H1 (cell line): ENCODE measurements at regions not wholly inside any gene's neighbourhood (a gene's known extent, or its start where the extent isn't known, plus 50 kb on each side); places are given as distances from the start of the nearest gene placed in this dataset.

Source experiments
- CTCF ChIA-PET: fragments of 300-600 bp; sonication (Branson Sonifier 250); formaldehyde crosslinking; loops from one replicate; lab custom pipeline; 2021; ENCODE audit not compliant: partially characterized antibody; lab: Charles Lee
- POLR2A ChIA-PET: fragments of 300-600 bp; sonication (Branson Sonifier 250); formaldehyde crosslinking; loops from one replicate; lab custom pipeline; 2021; ENCODE audit warnings: inconsistent platforms; ENCODE audit not compliant: partially characterized antibody; lab: Charles Lee
- DNase-seq, 2 experiments: peaks; one replicate each; pipeline versions ENCODE4 v3.0.0 to v3.0.0-alpha.2; 2010 to 2022; ENCODE audit warnings: low spot score in 2 of 2, low read depth in 1 of 2, mixed read lengths in 1 of 2
- FAIRE-seq: peaks from 2 replicates; lab custom pipeline; 2011; peaks lifted over from hg19 to GRCh38; lab: Jason Lieb, UNC
- H2AFZ ChIP-seq: 2 replicates; pipeline ENCODE4 v1.8.1; 2012; ENCODE audit warnings: low read length, inconsistent platforms
- H2AK5ac ChIP-seq: 2 replicates; pipeline ENCODE4 v1.6.1; 2013; ENCODE audit warnings: low read depth, low read length
- H2BK120ac ChIP-seq: replicated peaks from 2 replicates; pipeline ENCODE3; 2013; ENCODE audit warnings: low read depth, low read length, inconsistent platforms
- H2BK12ac ChIP-seq: 2 replicates; pipeline ENCODE4 v1.6.1; 2013; ENCODE audit warnings: low read depth, low read length
- H2BK15ac ChIP-seq: 2 replicates; pipeline ENCODE4 v1.6.1; 2013; ENCODE audit warnings: low read length
- H2BK20ac ChIP-seq: 2 replicates; pipeline ENCODE4 v1.6.1; 2013; ENCODE audit warnings: low read length
- H2BK5ac ChIP-seq: 2 replicates; pipeline ENCODE4 v1.6.1; 2013; ENCODE audit warnings: low read depth, low read length
- H3K14ac ChIP-seq: 2 replicates; pipeline ENCODE4 v1.6.1; 2013; ENCODE audit warnings: inconsistent platforms; ENCODE audit not compliant: insufficient read length
- H3K18ac ChIP-seq: 2 replicates; pipeline ENCODE4 v1.6.1; 2013; ENCODE audit warnings: low read length; ENCODE audit errors: extremely low read depth
- H3K23ac ChIP-seq: 2 replicates; pipeline ENCODE4 v1.6.1; 2013; ENCODE audit warnings: inconsistent platforms; ENCODE audit not compliant: insufficient read length
- H3K23me2 ChIP-seq: 2 replicates; pipeline ENCODE4 v1.6.1; 2013; ENCODE audit warnings: low read depth, low read length
- H3K27ac ChIP-seq: 2 replicates; pipeline ENCODE4 v1.6.1; 2011; ENCODE audit warnings: low read depth, low read length, inconsistent platforms
- H3K27me3 ChIP-seq, 4 experiments: replicated peaks in 1 of 4; 1 replicate in 1 of 4; 2 replicates in 3 of 4; pipeline versions ENCODE4 v1.6.1 to v1.8.1; 2011 to 2013; ENCODE audit warnings: low read length in 3 of 4, mild to moderate bottlenecking in 3 of 4, inconsistent platforms in 2 of 4, mixed read lengths in 2 of 4, moderate library complexity in 1 of 4; ENCODE audit not compliant: control insufficient read depth in 3 of 4, insufficient read depth in 3 of 4; ENCODE audit errors: extremely low read depth in 1 of 4
- H3K36me3 ChIP-seq, 4 experiments: 2 replicates each; pipeline versions ENCODE4 v1.6.1 to v1.8.1; 2011 to 2013; ENCODE audit warnings: mild to moderate bottlenecking in 4 of 4, low read length in 3 of 4, moderate library complexity in 2 of 4, control low read depth in 1 of 4, inconsistent platforms in 1 of 4; ENCODE audit not compliant: insufficient read depth in 4 of 4, control insufficient read depth in 2 of 4
- H3K4ac ChIP-seq: replicated peaks from 2 replicates; pipeline ENCODE3; 2013; ENCODE audit warnings: low read length, low read depth, mixed read lengths, inconsistent platforms; ENCODE audit not compliant: insufficient read length
- H3K4me1 ChIP-seq, 4 experiments: replicated peaks in 1 of 4; 1 replicate in 1 of 4; 2 replicates in 3 of 4; pipeline versions ENCODE4 v1.6.1 to v1.8.1; 2011 to 2013; ENCODE audit warnings: low read length in 3 of 4, inconsistent platforms in 2 of 4, mixed read lengths in 1 of 4; ENCODE audit not compliant: insufficient read depth in 4 of 4, control insufficient read depth in 3 of 4
- H3K4me2 ChIP-seq, 2 experiments: 2 replicates each; pipeline versions ENCODE4 v1.6.1 to v1.8.1; 2011 to 2013; ENCODE audit warnings: low read depth in 2 of 2, low read length in 2 of 2, control low read depth in 1 of 2, inconsistent platforms in 1 of 2, mild to moderate bottlenecking in 1 of 2; ENCODE audit not compliant: insufficient read depth in 1 of 2
- H3K4me3 ChIP-seq, 4 experiments: fragments of 200-600, 300-600 bp in 1 of 4; sonication (generic), shearing (Covaris generic), sonication (Bioruptor Twin) in 1 of 4; 2 replicates each; pipeline versions ENCODE4 v1.5.1 to v1.8.1; 2011 to 2016; ENCODE audit warnings: low read length in 4 of 4, low read depth in 3 of 4, control low read depth in 2 of 4, inconsistent platforms in 2 of 4, mild to moderate bottlenecking in 2 of 4, mixed read lengths in 1 of 4, moderate library complexity in 1 of 4; ENCODE audit not compliant: insufficient read depth in 2 of 4; ENCODE audit errors: extremely low read depth in 1 of 4
- H3K56ac ChIP-seq: replicated peaks from 2 replicates; pipeline ENCODE3; 2013; ENCODE audit warnings: low read depth, mild to moderate bottlenecking, mixed read lengths, low read length, inconsistent platforms; ENCODE audit not compliant: insufficient read length
- H3K79me1 ChIP-seq: 2 replicates; pipeline ENCODE4 v1.6.1; 2013; ENCODE audit warnings: low read depth, low read length, control low read depth
- H3K79me2 ChIP-seq, 2 experiments: 2 replicates each; pipeline versions ENCODE4 v1.6.1 to v1.8.1; 2012 to 2013; ENCODE audit warnings: low read length in 2 of 2, mild to moderate bottlenecking in 2 of 2, inconsistent platforms in 1 of 2; ENCODE audit not compliant: insufficient read depth in 2 of 2, control insufficient read depth in 1 of 2
- H3K9ac ChIP-seq, 4 experiments: replicated peaks in 1 of 4; 1 replicate in 1 of 4; 2 replicates in 3 of 4; pipeline versions ENCODE4 v1.6.1 to v1.8.1; 2011 to 2013; ENCODE audit warnings: low read depth in 3 of 4, low read length in 3 of 4, control low read depth in 2 of 4, mild to moderate bottlenecking in 2 of 4, moderate library complexity in 2 of 4, inconsistent platforms in 1 of 4; ENCODE audit errors: extremely low read depth in 1 of 4
- H3K9me3 ChIP-seq, 2 experiments: 2 replicates each; pipeline versions ENCODE4 v1.6.1 to v1.8.1; 2012 to 2013; ENCODE audit warnings: mild to moderate bottlenecking in 2 of 2, moderate library complexity in 2 of 2, control low read depth in 1 of 2, inconsistent platforms in 1 of 2, low read depth in 1 of 2, low read length in 1 of 2, mixed read lengths in 1 of 2; ENCODE audit not compliant: insufficient read depth in 2 of 2
- H4K20me1 ChIP-seq, 2 experiments: replicated peaks in 1 of 2; 2 replicates each; pipeline versions ENCODE3 to v1.8.1; 2011 to 2013; ENCODE audit warnings: inconsistent platforms in 2 of 2, low read length in 2 of 2, mild to moderate bottlenecking in 1 of 2; ENCODE audit not compliant: insufficient read depth in 2 of 2, control insufficient read depth in 1 of 2
- H4K5ac ChIP-seq: 2 replicates; pipeline ENCODE4 v1.6.1; 2013; ENCODE audit warnings: low read length, low read depth, mixed read lengths, inconsistent platforms; ENCODE audit not compliant: insufficient read length
- H4K8ac ChIP-seq: 2 replicates; pipeline ENCODE4 v1.8.0; 2013; ENCODE audit warnings: mild to moderate bottlenecking, moderate library complexity, low read length, inconsistent platforms; ENCODE audit not compliant: insufficient read depth; ENCODE audit errors: extremely low read depth
- H4K91ac ChIP-seq: replicated peaks from 2 replicates; pipeline ENCODE3; 2013; ENCODE audit warnings: low read length, mixed read lengths, inconsistent platforms; ENCODE audit not compliant: insufficient read length
- CBX8 ChIP-seq: fragments of 300-800, 300-1000 bp; sonication (generic); IDR thresholded peaks from 2 replicates; pipeline ENCODE4 v1.7.1; 2016; ENCODE audit warnings: low read depth, low read length, borderline replicate concordance
- CTBP2 ChIP-seq: IDR thresholded peaks from 2 replicates; pipeline ENCODE4 v1.7.0; 2011; ENCODE audit warnings: borderline replicate concordance, mild to moderate bottlenecking, moderate library complexity, mixed read lengths, low read length; ENCODE audit not compliant: insufficient read depth, insufficient read length
- EP300 ChIP-seq, 2 experiments: IDR thresholded peaks; 1 replicate in 1 of 2; 2 replicates in 1 of 2; pipeline ENCODE4 v1.6.1; 2011 to 2012; ENCODE audit warnings: low read depth in 2 of 2, low read length in 2 of 2, mild to moderate bottlenecking in 2 of 2, borderline replicate concordance in 1 of 2, inconsistent platforms in 1 of 2, moderate library complexity in 1 of 2
- GABPA ChIP-seq: IDR thresholded peaks from 2 replicates; pipeline ENCODE4 v1.6.1; 2011; ENCODE audit warnings: mild to moderate bottlenecking, low read length, moderate library complexity, borderline replicate concordance; ENCODE audit not compliant: insufficient read depth
- HDAC6 ChIP-seq: IDR thresholded peaks from one replicate; pipeline ENCODE4 v1.7.1; 2012; ENCODE audit warnings: low read depth, mild to moderate bottlenecking, inconsistent platforms, low read length, moderate library complexity
- KDM1A ChIP-seq: fragments of 200-600, 300-600 bp; sonication (generic); IDR thresholded peaks from 2 replicates; pipeline ENCODE4 v1.7.1; 2016; ENCODE audit warnings: mild to moderate bottlenecking, low read length, borderline replicate concordance
- RNF2 ChIP-seq: fragments of 200-900, 300-1000 bp; sonication (generic); IDR thresholded peaks from 2 replicates; pipeline ENCODE4 v1.7.1; 2016; ENCODE audit warnings: borderline replicate concordance, low read depth, mild to moderate bottlenecking, antibody characterized with exemption, low read length; ENCODE audit not compliant: poor library complexity, severe bottlenecking; ENCODE audit errors: missing control alignments
- SP1 ChIP-seq: IDR thresholded peaks from 2 replicates; pipeline ENCODE4 v1.6.1; 2011; ENCODE audit warnings: low read depth, low read length
- SP4 ChIP-seq: IDR thresholded peaks from 2 replicates; pipeline ENCODE4 v1.6.1; 2012; ENCODE audit warnings: low read length, inconsistent platforms
- SUZ12 ChIP-seq: fragments of 200-600 bp; sonication (generic); IDR thresholded peaks from 2 replicates; pipeline ENCODE4 v1.6.1; 2012; ENCODE audit warnings: mild to moderate bottlenecking, inconsistent platforms, low read length, moderate library complexity, mixed read lengths
- USF2 ChIP-seq: IDR thresholded peaks from 2 replicates; pipeline ENCODE4 v1.6.1; 2011; ENCODE audit warnings: low read length, improper control_type of control experiment
- WGBS, 2 experiments: shearing (Covaris generic) in 1 of 2; methylation state at CpG; one replicate each; pipeline versions ENCODE4 v1.1.6 to v1.1.7; 2013 to 2015; ENCODE audit warnings: low lambda C conversion rate in 2 of 2, mixed read lengths in 2 of 2, inconsistent platforms in 1 of 2, low coverage in 1 of 2, missing lambda C conversion rate in 1 of 2; ENCODE audit not compliant: insufficient replicate concordance in 2 of 2, insufficient coverage in 1 of 2, insufficient read length in 1 of 2; ENCODE audit errors: extremely low coverage in 1 of 2, missing lambda C conversion rate in 1 of 2; 5-methylcytosine and 5-hydroxymethylcytosine counted together

GRCh38 chr18:78670778-78671391, 308.7 kb upstream of the SALL3 start:
- Histone ChIP-seq H4K20me1 (no peaks in the 10 kb centered on the region), H2AK5ac (no peak overlapping the region), H3K4me1 (peaks cover 6 to 13% (median 9%) of the 10 kb centered on the region in 4 experiments), H3K79me2 (no peaks in the 10 kb centered on the region), H3K79me1 (no peaks in the 10 kb centered on the region), H3K9ac (no peak overlapping the region), H2BK15ac (no peak overlapping the region), H3K4me3 (no peak overlapping the region), H3K14ac (no peak overlapping the region), H4K8ac (no peak overlapping the region), H3K4me2 (peak overlapping the region; percentile 21 to 41; a peak in 2 of 4 replicates), H3K56ac (no peak overlapping the region), H3K27ac (no peak overlapping the region), H3K4ac (no peak overlapping the region), H3K36me3 (no peaks in the 10 kb centered on the region), H2AFZ (peak overlapping the region; percentile 45; the same call in 1 of the 2 replicates), H3K18ac (no peak overlapping the region; the same call in 1 of the 2 replicates), H2BK12ac (0 out of 2 replicates have a peak overlapping the region, but pooled peaks have one; percentile 79), H2BK120ac (no peak overlapping the region), H3K23ac (no peak overlapping the region), H3K27me3 (no peaks in the 10 kb centered on the region; a peak in 1 of 7 replicates), H3K23me2 (no peaks in the 10 kb centered on the region), H3K9me3 (no peaks in the 10 kb centered on the region; a peak in 1 of 4 replicates), H2BK20ac (no peak overlapping the region; the same call in 1 of the 2 replicates), H4K91ac (peak overlapping the region; percentile 47), H2BK5ac (peak overlapping the region; percentile 47; the same call in 1 of the 2 replicates), H4K5ac (no peak overlapping the region)
- no peak for DNase-seq
- CTCF ChIA-PET, result interaction anchor here (1.0 to 2.3 kb wide), 6 partner anchors 12 to 314 kb away, joined by 3 to 7 read pairs (median 4); no protein-coding TSS in a partner anchor
- POLR2A ChIA-PET, result no interaction called here
- 68% methylated on average over 12 of the region's 14 CpGs; no CpG with 5 or more reads in 1 of the 2 experiments for WGBS, 2 experiments
- no peak for FAIRE-seq
- no peak for TF ChIP-seq GABPA
- no peak for TF ChIP-seq SUZ12
- TF ChIP-seq EP300 (IDR thresholded peaks at IDR 0.05; ENCODE audit: borderline replicate concordance in 1 of 2, low read depth in 2 of 2, low read length in 2 of 2), result no peak
- TF ChIP-seq CTBP2, result no peak
- no peak for TF ChIP-seq KDM1A
- no peak for TF ChIP-seq RNF2
- TF ChIP-seq SP4, result no peak
- no peak for TF ChIP-seq USF2
- TF ChIP-seq SP1, result no peak
- TF ChIP-seq CBX8, result no peak
- no peak for TF ChIP-seq HDAC6
